MCF 10A (cell line): ENCODE measurements at regions not wholly inside any gene's neighbourhood (a gene's known extent, or its start where the extent isn't known, plus 50 kb on each side); places are given as distances from the start of the nearest gene placed in this dataset.

ENCODE experiments used
- BruUV-seq: library from RNA; stranded (reverse); fragments of 400-500 nt; replicated peaks from 2 replicates; lab custom pipeline; 2021; lab: Mats Ljungman, UMichigan
- CTCF ChIA-PET: fragments of 300-600 bp; sonication (Branson Sonifier 250); formaldehyde crosslinking; extraction: SDS; loops from one replicate; lab custom pipeline; 2021; ENCODE audit warnings: antibody characterized with exemption, inconsistent platforms; lab: Yijun Ruan, JAX
- POLR2A ChIA-PET: fragments of 300-600, 350-650 bp; sonication (Branson Sonifier 250); formaldehyde crosslinking; extraction: SDS; loops from one replicate; lab custom pipeline; 2020; ENCODE audit warnings: antibody characterized with exemption, inconsistent platforms; lab: Yijun Ruan, JAX
- DNase-seq: peaks from one replicate; pipeline ENCODE4 v3.0.0-alpha.2; 2018; ENCODE audit not compliant: unreplicated experiment
- H3K27ac Mint-ChIP-seq: one replicate; pipeline ENCODE4 v1.8.0; 2022; ENCODE audit warnings: mild to moderate bottlenecking, low read depth, mixed read lengths; ENCODE audit not compliant: unreplicated experiment
- H3K27me3 Mint-ChIP-seq: one replicate; pipeline ENCODE4 v1.8.0; 2022; ENCODE audit warnings: mixed read lengths; ENCODE audit not compliant: insufficient read depth, unreplicated experiment
- H3K36me3 Mint-ChIP-seq: one replicate; pipeline ENCODE4 v1.8.0; 2022; ENCODE audit warnings: mild to moderate bottlenecking, moderate library complexity, mixed read lengths; ENCODE audit not compliant: insufficient read depth, unreplicated experiment
- H3K4me1 Mint-ChIP-seq: one replicate; pipeline ENCODE4 v1.8.0; 2022; ENCODE audit warnings: mixed read lengths; ENCODE audit not compliant: insufficient read depth, unreplicated experiment
- H3K4me3 Mint-ChIP-seq: one replicate; pipeline ENCODE4 v1.8.0; 2022; ENCODE audit warnings: mild to moderate bottlenecking, moderate library complexity, mixed read lengths; ENCODE audit not compliant: unreplicated experiment
- H3K9me3 Mint-ChIP-seq: one replicate; pipeline ENCODE4 v1.8.0; 2022; ENCODE audit warnings: mixed read lengths; ENCODE audit not compliant: unreplicated experiment
- CTCF ChIP-seq: fragments of 200-600 bp; IDR thresholded peaks from one replicate; pipeline ENCODE4 v1.8.0; 2022; ENCODE audit warnings: antibody characterized with exemption, mild to moderate bottlenecking; ENCODE audit not compliant: unreplicated experiment
- intact Hi-C: fragments of 100-400 bp; cut with micrococcal nuclease; formaldehyde crosslinking; loops from 2 replicates; pipeline ENCODE4 v1.14.1; 2022

GRCh38 chr13:69198706-69199105, 908.9 kb upstream of the ATXN8OS start:
- Mint-ChIP-seq H3K27me3 (no peaks in the 10 kb centered on the region), H3K9me3 (no peaks in the 10 kb centered on the region), H3K4me3 (no peak overlapping the region), H3K4me1 (peaks cover 4% of the 10 kb centered on the region), H3K27ac (no peak overlapping the region), H3K36me3 (no peaks in the 10 kb centered on the region)
- POLR2A ChIA-PET = no interaction called here
- no TSS peak for BruUV-seq
- intact Hi-C loops = no loop called here
- CTCF ChIA-PET = no interaction called here
- no peak for DNase-seq
- no peak for TF ChIP-seq CTCF

GRCh38 chr13:69194130-69194529, 913.5 kb upstream of the ATXN8OS start:
- DNase-seq = no peak
- ChIA-PET CTCF (no interaction called here), POLR2A (no interaction called here)
- no peak overlapping the region for H3K27ac Mint-ChIP-seq
- H3K4me1 Mint-ChIP-seq = peaks cover 4% of the 10 kb centered on the region
- H3K27me3 Mint-ChIP-seq = no peaks in the 10 kb centered on the region
- H3K9me3 Mint-ChIP-seq = no peaks in the 10 kb centered on the region
- TF ChIP-seq CTCF = no peak
- no peak overlapping the region for H3K4me3 Mint-ChIP-seq
- no peaks in the 10 kb centered on the region for H3K36me3 Mint-ChIP-seq
- no TSS peak for BruUV-seq
- intact Hi-C loops = no loop called here

DNA sequence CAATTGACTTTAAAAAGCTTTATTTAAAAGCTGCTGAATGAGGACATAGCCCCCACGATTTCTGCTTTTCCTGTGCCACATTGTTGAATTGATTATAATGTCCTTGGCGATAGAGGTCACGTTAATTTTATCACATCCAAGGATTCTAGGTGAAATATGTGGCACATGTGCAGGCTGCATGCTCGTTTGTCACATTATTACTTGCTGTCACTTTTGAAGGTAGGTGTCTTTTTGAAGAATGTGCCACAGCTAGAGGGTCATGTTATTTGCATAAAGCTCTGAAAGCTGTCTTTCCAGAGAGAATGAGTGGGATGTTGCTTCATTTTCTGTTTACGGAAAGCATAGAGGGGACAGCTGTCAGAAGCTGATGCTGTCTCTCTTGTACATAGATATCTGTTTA, 927.6 kb upstream of the ATXN8OS start:
- no peaks in the 10 kb centered on the region for H3K9me3 Mint-ChIP-seq
- TF ChIP-seq CTCF = no peak
- H3K36me3 Mint-ChIP-seq = no peaks in the 10 kb centered on the region
- CTCF ChIA-PET = no interaction called here
- no peak overlapping the region for H3K4me3 Mint-ChIP-seq
- BruUV-seq = no TSS peak
- intact Hi-C loops = no loop called here
- no peaks in the 10 kb centered on the region for H3K4me1 Mint-ChIP-seq
- H3K27ac Mint-ChIP-seq = no peak overlapping the region
- no peaks in the 10 kb centered on the region for H3K27me3 Mint-ChIP-seq
- DNase-seq = no peak
- POLR2A ChIA-PET = no interaction called here

DNA sequence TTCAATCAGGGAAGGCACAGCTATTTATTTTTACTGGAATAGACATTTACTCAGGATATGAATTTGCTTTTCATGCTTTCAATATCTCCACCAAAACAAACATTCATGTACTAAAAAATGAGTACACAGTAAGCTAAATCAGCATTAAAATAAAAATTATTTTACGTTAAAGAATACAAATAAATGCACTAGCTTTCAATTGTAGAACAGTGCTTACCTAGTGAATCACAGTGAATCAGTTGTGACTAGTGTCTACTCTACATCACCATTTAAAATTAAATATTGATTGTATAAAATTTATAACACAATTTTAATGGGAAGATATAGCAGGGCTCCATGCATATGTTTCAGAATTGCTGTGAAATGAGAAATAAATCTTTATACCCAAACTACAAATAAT, 929.6 kb upstream of the ATXN8OS start:
- Mint-ChIP-seq H3K9me3 (no peaks in the 10 kb centered on the region), H3K27ac (no peak overlapping the region), H3K36me3 (no peaks in the 10 kb centered on the region), H3K4me3 (no peak overlapping the region), H3K27me3 (no peaks in the 10 kb centered on the region), H3K4me1 (no peaks in the 10 kb centered on the region)
- no peak for DNase-seq
- intact Hi-C loops = no loop called here
- no TSS peak for BruUV-seq
- POLR2A ChIA-PET = no interaction called here
- CTCF ChIA-PET = no interaction called here
- TF ChIP-seq CTCF = no peak
